ENCODE measurements at regions not wholly inside any gene's neighbourhood (a gene's known extent, or its start where the extent isn't known, plus 50 kb on each side); places are given as distances from the start of the nearest gene placed in this dataset.

- TF ChIP-seq CTCF (IDR thresholded peaks at IDR 0.05) (no peak), POLR2A (IDR thresholded peaks at IDR 0.05) (no peak)
Measured at GRCh38 chr2:180705122-180705521, 275.3 kb upstream of the UBE2E3 start.
